ENCODE measurements at regions not wholly inside any gene's neighbourhood (a gene's known extent, or its start where the extent isn't known, plus 50 kb on each side); places are given as distances from the start of the nearest gene placed in this dataset.
"Not testable (repeated sequence)": the region's sequence is repeated elsewhere in the genome, so short reads cannot be mapped to it uniquely, and the experiment has no call there.

GRCh38 chr5:4033546-4033945, 437.9 kb downstream of the IRX1 start:
- H3K4me3 ChIP-seq (ENCODE audit: low read length in 2 of 2); H3K9me3 ChIP-seq (ENCODE audit: control insufficient read depth, low read length); intact Hi-C loops (cut with DNase I); H3K36me3 ChIP-seq (ENCODE audit: control insufficient read depth in 1 of 2, insufficient read depth in 2 of 2, low read length in 1 of 2); ATAC-seq (ENCODE audit: low FRiP score); H3K27ac ChIP-seq (ENCODE audit: low read depth in 1 of 2, low read length in 2 of 2); H3K4me1 ChIP-seq (ENCODE audit: control insufficient read depth in 1 of 2, insufficient read depth in 2 of 2, low read length in 2 of 2); H3K27me3 ChIP-seq (ENCODE audit: control insufficient read depth in 1 of 2, insufficient read depth in 2 of 2, low read length in 1 of 2); DNase-seq: not testable (repeated sequence)
- WGBS, 2 donors = 97 to 98% methylated on average over 1 of the region's 1 CpG

GRCh38 chr5:4036861-4037260, 441.2 kb downstream of the IRX1 start:
- no peaks in the 10 kb centered on the region for H3K9me3 ChIP-seq (ENCODE audit: control insufficient read depth, low read length)
- H3K36me3 ChIP-seq (ENCODE audit: control insufficient read depth in 1 of 2, insufficient read depth in 2 of 2, low read length in 1 of 2) = no peaks in the 10 kb centered on the region
- no peaks in the 10 kb centered on the region for H3K4me1 ChIP-seq (ENCODE audit: control insufficient read depth in 1 of 2, insufficient read depth in 2 of 2, low read length in 2 of 2)
- intact Hi-C loops (cut with DNase I) = no loop called here
- no peaks in the 10 kb centered on the region for H3K27me3 ChIP-seq (ENCODE audit: control insufficient read depth in 1 of 2, insufficient read depth in 2 of 2, low read length in 1 of 2)
- no peak for DNase-seq
- 84 to 91% methylated on average over 5 of the region's 5 CpGs for WGBS, 2 donors
- no peak overlapping the region for H3K4me3 ChIP-seq (ENCODE audit: low read length in 2 of 2)
- no peak for ATAC-seq (ENCODE audit: low FRiP score)
- no peak overlapping the region for H3K27ac ChIP-seq (ENCODE audit: low read depth in 1 of 2, low read length in 2 of 2)

- intact Hi-C loops (cut with DNase I) = no loop called here
- 73 to 78% methylated on average over 8 of the region's 8 CpGs for WGBS, 2 donors
- H3K36me3 ChIP-seq (ENCODE audit: control insufficient read depth in 1 of 2, insufficient read depth in 2 of 2, low read length in 1 of 2) = no peaks in the 10 kb centered on the region
- ATAC-seq (ENCODE audit: low FRiP score) (no peak), DNase-seq (no peak)
- H3K4me1 ChIP-seq (ENCODE audit: control insufficient read depth in 1 of 2, insufficient read depth in 2 of 2, low read length in 2 of 2) = no peaks in the 10 kb centered on the region
- no peak overlapping the region for H3K27ac ChIP-seq (ENCODE audit: low read depth in 1 of 2, low read length in 2 of 2)
- no peaks in the 10 kb centered on the region for H3K9me3 ChIP-seq (ENCODE audit: control insufficient read depth, low read length)
- H3K27me3 ChIP-seq (ENCODE audit: control insufficient read depth in 1 of 2, insufficient read depth in 2 of 2, low read length in 1 of 2) = no peaks in the 10 kb centered on the region
- H3K4me3 ChIP-seq (ENCODE audit: low read length in 2 of 2) = no peak overlapping the region
Observed at GRCh38 chr5:4038994-4039393, 443.4 kb downstream of the IRX1 start.

- H3K4me1 ChIP-seq (ENCODE audit: control insufficient read depth in 1 of 2, insufficient read depth in 2 of 2, low read length in 2 of 2) = no peaks in the 10 kb centered on the region
- H3K36me3 ChIP-seq (ENCODE audit: control insufficient read depth in 1 of 2, insufficient read depth in 2 of 2, low read length in 1 of 2) = no peaks in the 10 kb centered on the region
- no peak for DNase-seq
- H3K27me3 ChIP-seq (ENCODE audit: control insufficient read depth in 1 of 2, insufficient read depth in 2 of 2, low read length in 1 of 2) = no peaks in the 10 kb centered on the region
- intact Hi-C loops (cut with DNase I) = no loop called here
- H3K27ac ChIP-seq (ENCODE audit: low read depth in 1 of 2, low read length in 2 of 2) = peak overlapping the region in 1 of 2 donors; percentile 15
- H3K9me3 ChIP-seq (ENCODE audit: control insufficient read depth, low read length) = no peaks in the 10 kb centered on the region
- no peak overlapping the region for H3K4me3 ChIP-seq (ENCODE audit: low read length in 2 of 2)
- 6 to 9% methylated on average over 2 of the region's 2 CpGs for WGBS, 2 donors
- ATAC-seq (ENCODE audit: low FRiP score) = no peak
Observed at GRCh38 chr5:4042311-4042710, 446.7 kb downstream of the IRX1 start.

- no peaks in the 10 kb centered on the region for H3K4me1 ChIP-seq (ENCODE audit: control insufficient read depth in 1 of 2, insufficient read depth in 2 of 2, low read length in 2 of 2)
- H3K36me3 ChIP-seq (ENCODE audit: control insufficient read depth in 1 of 2, insufficient read depth in 2 of 2, low read length in 1 of 2) = no peaks in the 10 kb centered on the region
- H3K4me3 ChIP-seq (ENCODE audit: low read length in 2 of 2) = no peak overlapping the region
- no peaks in the 10 kb centered on the region for H3K27me3 ChIP-seq (ENCODE audit: control insufficient read depth in 1 of 2, insufficient read depth in 2 of 2, low read length in 1 of 2)
- H3K9me3 ChIP-seq (ENCODE audit: control insufficient read depth, low read length) = no peaks in the 10 kb centered on the region
- ATAC-seq (ENCODE audit: low FRiP score) (no peak), DNase-seq (no peak)
- no peak overlapping the region for H3K27ac ChIP-seq (ENCODE audit: low read depth in 1 of 2, low read length in 2 of 2)
- intact Hi-C loops (cut with DNase I) = no loop called here
Observed at GRCh38 chr5:4043135-4043534, 447.5 kb downstream of the IRX1 start.

GRCh38 chr5:4044881-4045280, 449.2 kb downstream of the IRX1 start:
- 95 to 98% methylated on average over 2 of the region's 2 CpGs for WGBS, 2 donors
- Histone ChIP-seq H3K36me3 (ENCODE audit: control insufficient read depth in 1 of 2, insufficient read depth in 2 of 2, low read length in 1 of 2) (no peaks in the 10 kb centered on the region), H3K27ac (ENCODE audit: low read depth in 1 of 2, low read length in 2 of 2) (no peak overlapping the region), H3K9me3 (ENCODE audit: control insufficient read depth, low read length) (no peaks in the 10 kb centered on the region), H3K4me1 (ENCODE audit: control insufficient read depth in 1 of 2, insufficient read depth in 2 of 2, low read length in 2 of 2) (no peaks in the 10 kb centered on the region), H3K27me3 (ENCODE audit: control insufficient read depth in 1 of 2, insufficient read depth in 2 of 2, low read length in 1 of 2) (no peaks in the 10 kb centered on the region), H3K4me3 (ENCODE audit: low read length in 2 of 2) (no peak overlapping the region)
- ATAC-seq (ENCODE audit: low FRiP score) (no peak), DNase-seq (no peak)
- intact Hi-C loops (cut with DNase I) = no loop called here

GRCh38 chr5:4048398-4048797, 452.8 kb downstream of the IRX1 start:
- ATAC-seq (ENCODE audit: low FRiP score) = no peak

GRCh38 chr5:4050203-4050602, 454.6 kb downstream of the IRX1 start:
- DNase-seq = no peak
- no peaks in the 10 kb centered on the region for H3K27me3 ChIP-seq (ENCODE audit: control insufficient read depth in 1 of 2, insufficient read depth in 2 of 2, low read length in 1 of 2)
- H3K4me1 ChIP-seq (ENCODE audit: control insufficient read depth in 1 of 2, insufficient read depth in 2 of 2, low read length in 2 of 2) = no peaks in the 10 kb centered on the region
- no peaks in the 10 kb centered on the region for H3K36me3 ChIP-seq (ENCODE audit: control insufficient read depth in 1 of 2, insufficient read depth in 2 of 2, low read length in 1 of 2)
- 94 to 96% methylated on average over 6 of the region's 6 CpGs for WGBS, 2 donors
- H3K4me3 ChIP-seq (ENCODE audit: low read length in 2 of 2) = no peak overlapping the region
- no peak overlapping the region for H3K27ac ChIP-seq (ENCODE audit: low read depth in 1 of 2, low read length in 2 of 2)
- ATAC-seq (ENCODE audit: low FRiP score) = no peak
- H3K9me3 ChIP-seq (ENCODE audit: control insufficient read depth, low read length) = no peaks in the 10 kb centered on the region
- intact Hi-C loops (cut with DNase I) = no loop called here

More at GRCh38 chr5:4048398-4048797, 452.8 kb downstream of the IRX1 start:
- Histone ChIP-seq H3K36me3 (ENCODE audit: control insufficient read depth in 1 of 2, insufficient read depth in 2 of 2, low read length in 1 of 2) (no peaks in the 10 kb centered on the region), H3K27ac (ENCODE audit: low read depth in 1 of 2, low read length in 2 of 2) (no peak overlapping the region), H3K27me3 (ENCODE audit: control insufficient read depth in 1 of 2, insufficient read depth in 2 of 2, low read length in 1 of 2) (no peaks in the 10 kb centered on the region), H3K4me1 (ENCODE audit: control insufficient read depth in 1 of 2, insufficient read depth in 2 of 2, low read length in 2 of 2) (no peaks in the 10 kb centered on the region), H3K9me3 (ENCODE audit: control insufficient read depth, low read length) (no peaks in the 10 kb centered on the region), H3K4me3 (ENCODE audit: low read length in 2 of 2) (no peak overlapping the region)
- no peak for DNase-seq
- intact Hi-C loops (cut with DNase I) = no loop called here
- 48 to 55% methylated on average over 4 of the region's 4 CpGs for WGBS, 2 donors

- 88 to 90% methylated on average over 4 of the region's 4 CpGs for WGBS, 2 donors
- Histone ChIP-seq H3K9me3 (ENCODE audit: control insufficient read depth, low read length) (no peaks in the 10 kb centered on the region), H3K4me3 (ENCODE audit: low read length in 2 of 2) (no peak overlapping the region), H3K27ac (ENCODE audit: low read depth in 1 of 2, low read length in 2 of 2) (no peak overlapping the region), H3K4me1 (ENCODE audit: control insufficient read depth in 1 of 2, insufficient read depth in 2 of 2, low read length in 2 of 2) (no peaks in the 10 kb centered on the region), H3K36me3 (ENCODE audit: control insufficient read depth in 1 of 2, insufficient read depth in 2 of 2, low read length in 1 of 2) (no peaks in the 10 kb centered on the region), H3K27me3 (ENCODE audit: control insufficient read depth in 1 of 2, insufficient read depth in 2 of 2, low read length in 1 of 2) (no peaks in the 10 kb centered on the region)
- DNase-seq = no peak
- ATAC-seq (ENCODE audit: low FRiP score) = no peak
- intact Hi-C loops (cut with DNase I) = no loop called here
Observed at GRCh38 chr5:4053136-4053535, 457.5 kb downstream of the IRX1 start.
